ENCODE measurements at regions not wholly inside any gene's neighbourhood (a gene's known extent, or its start where the extent isn't known, plus 50 kb on each side); places are given as distances from the start of the nearest gene placed in this dataset.

- TF ChIP-seq CTCF (IDR thresholded peaks at IDR 0.05): no peak
- TF ChIP-seq POLR2A (IDR thresholded peaks at IDR 0.05; ENCODE audit: low read depth): no peak
- TF ChIP-seq POLR2AphosphoS5 (IDR thresholded peaks at IDR 0.05): no peak
Observed at GRCh38 chr1:10920063-10920626, 92.3 kb upstream of the TARDBP start.

All from esophagus muscularis mucosa (tissue), 3 donors.